Astrocyte of the spinal cord (primary cell): ENCODE measurements at regions not wholly inside any gene's neighbourhood (a gene's known extent, or its start where the extent isn't known, plus 50 kb on each side); places are given as distances from the start of the nearest gene placed in this dataset.

ENCODE experiments used
- DNase-seq: peaks from one replicate; pipeline ENCODE4 v3.0.0; 2011; ENCODE audit warnings: low read depth, low spot score
- H3K4me3 ChIP-seq: 2 replicates; pipeline ENCODE4 v1.5.1; 2011; ENCODE audit warnings: low read depth, mild to moderate bottlenecking, low read length, moderate library complexity
- CTCF ChIP-seq: IDR thresholded peaks from 2 replicates; pipeline ENCODE4 v1.5.1; 2012; ENCODE audit warnings: low read depth, mild to moderate bottlenecking, low read length, inconsistent platforms
- in situ Hi-C: cut with HindIII; loops from 2 replicates; pipeline ENCODE4 v1.10.0; 2017; ENCODE audit warnings: low sequenced_read_pairs

- no peak for TF ChIP-seq CTCF
- DNase-seq = no peak
Measured at GRCh38 chr12:47591795-47592194, 114.0 kb downstream of the RPAP3 start.

GRCh38 chr12:47591361-47591791, 114.5 kb downstream of the RPAP3 start:
- in situ Hi-C loops = no loop called here
- H3K4me3 ChIP-seq = no peak overlapping the region
- no peak for TF ChIP-seq CTCF
- DNase-seq = peak; percentile 12

More at GRCh38 chr12:47591795-47592194, 114.0 kb downstream of the RPAP3 start:
- no peak overlapping the region for H3K4me3 ChIP-seq
- in situ Hi-C loops = no loop called here

GRCh38 chr12:47590771-47591360, 115.0 kb downstream of the RPAP3 start:
- in situ Hi-C loops = no loop called here
- no peak for TF ChIP-seq CTCF
- no peak for DNase-seq
- H3K4me3 ChIP-seq = no peak overlapping the region

- no peak for DNase-seq
- TF ChIP-seq CTCF = no peak
- no peak overlapping the region for H3K4me3 ChIP-seq
- in situ Hi-C loops = no loop called here
Measured at GRCh38 chr12:47586952-47587669, 118.7 kb downstream of the RPAP3 start.

GRCh38 chr12:47585507-47585906, 120.3 kb downstream of the RPAP3 start:
- in situ Hi-C loops = no loop called here
- DNase-seq = no peak
- TF ChIP-seq CTCF = no peak
- no peak overlapping the region for H3K4me3 ChIP-seq

DNA sequence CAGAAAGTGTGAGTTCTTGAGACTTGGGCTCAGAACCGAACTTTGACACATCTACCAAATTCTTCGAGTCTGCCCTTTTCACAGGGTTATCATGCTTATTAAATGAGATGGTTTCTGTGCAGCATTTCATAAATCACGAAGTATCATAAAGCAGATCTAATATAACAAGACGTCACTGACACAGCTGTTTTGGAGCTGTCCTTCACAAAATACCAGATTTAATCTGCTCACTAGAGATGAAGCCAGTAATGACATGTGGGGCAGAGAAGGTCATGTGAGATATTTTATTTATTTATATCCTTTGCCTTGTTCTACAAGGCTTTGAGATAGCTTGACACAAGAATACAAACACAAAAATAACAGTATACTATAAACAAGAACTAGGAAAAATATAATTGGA, 127.0 kb downstream of the RPAP3 start:
- H3K4me3 ChIP-seq = no peak overlapping the region
- in situ Hi-C loops = no loop called here
- no peak for TF ChIP-seq CTCF
- no peak for DNase-seq
